NOMO-1 treated with DMSO at 0.1 percent for 48 hours (cell line): ENCODE measurements at regions not wholly inside any gene's neighbourhood (a gene's known extent, or its start where the extent isn't known, plus 50 kb on each side); places are given as distances from the start of the nearest gene placed in this dataset.

ENCODE experiments used
- DNase-seq: peaks from one replicate; lab custom pipeline; 2025; ENCODE audit not compliant: unreplicated experiment; lab: John Stamatoyannopoulos, UW

- no peak for DNase-seq
Measured at GRCh38 chr12:94094700-94095099, 53.7 kb upstream of the PLXNC1 start.

GRCh38 chr12:94095618-94096017 lies 52.8 kb upstream of the PLXNC1 start:
- DNase-seq, result no peak

- DNase-seq, result no peak
Measured at GRCh38 chr12:94098466-94098865, 49.9 kb upstream of the PLXNC1 start.
